PC-3 (cell line): ENCODE measurements at regions not wholly inside any gene's neighbourhood (a gene's known extent, or its start where the extent isn't known, plus 50 kb on each side); places are given as distances from the start of the nearest gene placed in this dataset.

Source experiments
- ATAC-seq: fragments of 200-7000 bp; cut with Tn5 transposase; 2 replicates; pipeline ENCODE4 v1.9.1; 2020; ENCODE audit warnings: mild to moderate bottlenecking, moderate library complexity
- BruUV-seq: library from RNA; stranded (reverse); fragments of 400-500 nt; replicated peaks from 2 replicates; lab custom pipeline; 2021; lab: Mats Ljungman, UMichigan
- CTCF ChIA-PET: fragments of 300-600 bp; sonication (Branson Sonifier 250); formaldehyde crosslinking; loops from one replicate; lab custom pipeline; 2022; ENCODE audit warnings: antibody characterized with exemption; lab: Charles Lee
- POLR2A ChIA-PET: fragments of 300-600 bp; sonication (Branson Sonifier 250); formaldehyde crosslinking; loops from one replicate; lab custom pipeline; 2022; ENCODE audit warnings: antibody characterized with exemption; ENCODE audit not compliant: unreplicated experiment; lab: Charles Lee
- DNase-seq: peaks from one replicate; pipeline ENCODE4 v3.0.0-alpha.2; 2015
- H2AFZ ChIP-seq: fragments of 300-600 bp; sonication (generic); 2 replicates; pipeline ENCODE4 v1.6.0; 2016; ENCODE audit warnings: antibody characterized with exemption, low read length
- H3F3A ChIP-seq: fragments of 300-600 bp; sonication (generic); one replicate; pipeline ENCODE4 v1.6.0; 2017; ENCODE audit warnings: antibody characterized with exemption, low read length, control low read depth, mild to moderate bottlenecking; ENCODE audit not compliant: unreplicated experiment
- H3K27ac ChIP-seq: fragments of 300-600 bp; sonication (generic); 2 replicates; pipeline ENCODE4 v1.5.1; 2016; ENCODE audit warnings: mild to moderate bottlenecking, low read length
- H3K27me3 ChIP-seq: fragments of 300-600 bp; sonication (generic); 2 replicates; pipeline ENCODE4 v1.6.1; 2016; ENCODE audit warnings: low read length, mixed read lengths
- H3K36me3 ChIP-seq: fragments of 300-600 bp; sonication (generic); 2 replicates; pipeline ENCODE4 v1.6.1; 2016; ENCODE audit warnings: low read depth, mixed run types, low read length, mixed read lengths
- H3K4me1 ChIP-seq: fragments of 300-600 bp; sonication (generic); 2 replicates; pipeline ENCODE4 v1.5.1; 2016; ENCODE audit warnings: low read length; ENCODE audit not compliant: insufficient read depth
- H3K4me2 ChIP-seq: fragments of 300-600 bp; sonication (generic); 2 replicates; pipeline ENCODE4 v1.6.0; 2016; ENCODE audit warnings: low read length
- H3K4me3 ChIP-seq: fragments of 300-600 bp; sonication (generic); 2 replicates; pipeline ENCODE4 v1.5.1; 2016; ENCODE audit warnings: mild to moderate bottlenecking, low read length, mixed read lengths
- H3K79me2 ChIP-seq: fragments of 300-600 bp; sonication (generic); 2 replicates; pipeline ENCODE4 v1.6.1; 2017; ENCODE audit warnings: low read length, mixed read lengths
- H3K9ac ChIP-seq: fragments of 300-600 bp; sonication (generic); 2 replicates; pipeline ENCODE4 v1.6.0; 2016; ENCODE audit warnings: mild to moderate bottlenecking, low read length
- H3K9me2 ChIP-seq: fragments of 300-600 bp; sonication (generic); replicated peaks from 2 replicates; pipeline ENCODE4 v1.6.1; 2016; ENCODE audit warnings: mixed run types, low read length, mixed read lengths
- H3K9me3 ChIP-seq: fragments of 300-600 bp; sonication (generic); 2 replicates; pipeline ENCODE4 v1.6.1; 2016; ENCODE audit warnings: low read length, mixed read lengths
- H4K20me1 ChIP-seq: fragments of 300-600 bp; sonication (generic); 2 replicates; pipeline ENCODE4 v1.6.1; 2016; ENCODE audit warnings: low read length, mixed read lengths
- CTCF ChIP-seq: fragments of 300-600 bp; sonication (generic); conservative IDR thresholded peaks from 2 replicates; pipeline ENCODE4 v1.5.1; 2017; ENCODE audit warnings: antibody characterized with exemption, low read depth, mild to moderate bottlenecking, low read length
- EZH2 ChIP-seq: fragments of 300-600 bp; sonication (generic); IDR thresholded peaks from one replicate; pipeline ENCODE4 v1.6.1; 2017; ENCODE audit warnings: antibody characterized with exemption, mild to moderate bottlenecking, low read length; ENCODE audit not compliant: unreplicated experiment
- EZH2phosphoT487 ChIP-seq: fragments of 300-600 bp; sonication (generic); IDR thresholded peaks from 2 replicates; pipeline ENCODE4 v1.6.1; 2018; ENCODE audit warnings: mild to moderate bottlenecking, antibody characterized with exemption, low read length, borderline replicate concordance
- intact Hi-C: fragments of 100-400 bp; cut with micrococcal nuclease; formaldehyde crosslinking; loops from 2 replicates; pipeline ENCODE4 v1.9.0; 2023

- intact Hi-C loops, result no loop called here
- BruUV-seq, result no TSS peak
- CTCF ChIA-PET, result no interaction called here
Measured at GRCh38 chr2:138193416-138194213, 229.3 kb downstream of the HNMT start.

GRCh38 chr2:138201286-138201685 lies 237.0 kb downstream of the HNMT start:
- H3K9ac ChIP-seq, result no peak overlapping the region
- TF ChIP-seq EZH2phosphoT487, result no peak
- no peak for TF ChIP-seq EZH2
- no peak for TF ChIP-seq CTCF
- no peaks in the 10 kb centered on the region for H3K79me2 ChIP-seq
- H4K20me1 ChIP-seq, result no peaks in the 10 kb centered on the region
- no peak for ATAC-seq
- H3K4me1 ChIP-seq, result no peaks in the 10 kb centered on the region
- H3K4me3 ChIP-seq, result no peak overlapping the region
- no TSS peak for BruUV-seq
- H3F3A ChIP-seq, result no peaks in the 10 kb centered on the region
- DNase-seq, result no peak
- H3K27ac ChIP-seq, result no peak overlapping the region
- intact Hi-C loops, result no loop called here
- ChIA-PET CTCF (no interaction called here), POLR2A (no interaction called here)
- no peak overlapping the region for H2AFZ ChIP-seq
- H3K9me2 ChIP-seq, result no peaks in the 10 kb centered on the region
- H3K36me3 ChIP-seq, result no peaks in the 10 kb centered on the region
- no peaks in the 10 kb centered on the region for H3K9me3 ChIP-seq
- no peaks in the 10 kb centered on the region for H3K27me3 ChIP-seq
- H3K4me2 ChIP-seq, result no peak overlapping the region

More at GRCh38 chr2:138193416-138194213, 229.3 kb downstream of the HNMT start:
- POLR2A ChIA-PET, result no interaction called here
- no peak overlapping the region for H3K4me2 ChIP-seq
- no peak overlapping the region for H2AFZ ChIP-seq
- H3F3A ChIP-seq, result no peaks in the 10 kb centered on the region
- DNase-seq (no peak), ATAC-seq (no peak)
- H3K4me1 ChIP-seq, result no peaks in the 10 kb centered on the region
- H3K9ac ChIP-seq, result no peak overlapping the region
- TF ChIP-seq CTCF (no peak), EZH2 (no peak), EZH2phosphoT487 (no peak)
- no peaks in the 10 kb centered on the region for H3K9me3 ChIP-seq
- no peak overlapping the region for H3K4me3 ChIP-seq
- no peaks in the 10 kb centered on the region for H3K27me3 ChIP-seq
- no peaks in the 10 kb centered on the region for H3K36me3 ChIP-seq
- H3K27ac ChIP-seq, result no peak overlapping the region
- H3K9me2 ChIP-seq, result no peaks in the 10 kb centered on the region
- no peaks in the 10 kb centered on the region for H3K79me2 ChIP-seq
- H4K20me1 ChIP-seq, result no peaks in the 10 kb centered on the region

- H3K9me3 ChIP-seq, result no peaks in the 10 kb centered on the region
- H3K4me1 ChIP-seq, result no peaks in the 10 kb centered on the region
- intact Hi-C loops, result no loop called here
- POLR2A ChIA-PET, result no interaction called here
- CTCF ChIA-PET, result no interaction called here
- H3K36me3 ChIP-seq, result no peaks in the 10 kb centered on the region
- H3K9ac ChIP-seq, result no peak overlapping the region
- no peak overlapping the region for H3K27ac ChIP-seq
- no peaks in the 10 kb centered on the region for H3K27me3 ChIP-seq
- no peak overlapping the region for H3K4me2 ChIP-seq
- H3K4me3 ChIP-seq, result no peak overlapping the region
- H3K9me2 ChIP-seq, result no peaks in the 10 kb centered on the region
- H3F3A ChIP-seq, result no peaks in the 10 kb centered on the region
- H4K20me1 ChIP-seq, result no peaks in the 10 kb centered on the region
- no peak overlapping the region for H2AFZ ChIP-seq
- H3K79me2 ChIP-seq, result no peaks in the 10 kb centered on the region
- DNase-seq (no peak), ATAC-seq (no peak)
- TF ChIP-seq CTCF (no peak), EZH2phosphoT487 (no peak), EZH2 (no peak)
- BruUV-seq, result no TSS peak
Measured at GRCh38 chr2:138202762-138203161, 238.5 kb downstream of the HNMT start.
